H1 (cell line): ENCODE measurements at regions not wholly inside any gene's neighbourhood (a gene's known extent, or its start where the extent isn't known, plus 50 kb on each side); places are given as distances from the start of the nearest gene placed in this dataset.

Experiments
- CTCF ChIA-PET: fragments of 300-600 bp; sonication (Branson Sonifier 250); formaldehyde crosslinking; loops from one replicate; lab custom pipeline; 2021; ENCODE audit not compliant: partially characterized antibody; lab: Charles Lee
- POLR2A ChIA-PET: fragments of 300-600 bp; sonication (Branson Sonifier 250); formaldehyde crosslinking; loops from one replicate; lab custom pipeline; 2021; ENCODE audit warnings: inconsistent platforms; ENCODE audit not compliant: partially characterized antibody; lab: Charles Lee
- DNase-seq, 2 experiments: peaks; one replicate each; pipeline versions ENCODE4 v3.0.0 to v3.0.0-alpha.2; 2010 to 2022; ENCODE audit warnings: low spot score in 2 of 2, low read depth in 1 of 2, mixed read lengths in 1 of 2
- FAIRE-seq: peaks from 2 replicates; lab custom pipeline; 2011; peaks lifted over from hg19 to GRCh38; lab: Jason Lieb, UNC
- H2AFZ ChIP-seq: 2 replicates; pipeline ENCODE4 v1.8.1; 2012; ENCODE audit warnings: low read length, inconsistent platforms
- H2AK5ac ChIP-seq: 2 replicates; pipeline ENCODE4 v1.6.1; 2013; ENCODE audit warnings: low read depth, low read length
- H2BK120ac ChIP-seq: replicated peaks from 2 replicates; pipeline ENCODE3; 2013; ENCODE audit warnings: low read depth, low read length, inconsistent platforms
- H2BK12ac ChIP-seq: 2 replicates; pipeline ENCODE4 v1.6.1; 2013; ENCODE audit warnings: low read depth, low read length
- H2BK15ac ChIP-seq: 2 replicates; pipeline ENCODE4 v1.6.1; 2013; ENCODE audit warnings: low read length
- H2BK20ac ChIP-seq: 2 replicates; pipeline ENCODE4 v1.6.1; 2013; ENCODE audit warnings: low read length
- H2BK5ac ChIP-seq: 2 replicates; pipeline ENCODE4 v1.6.1; 2013; ENCODE audit warnings: low read depth, low read length
- H3K14ac ChIP-seq: 2 replicates; pipeline ENCODE4 v1.6.1; 2013; ENCODE audit warnings: inconsistent platforms; ENCODE audit not compliant: insufficient read length
- H3K18ac ChIP-seq: 2 replicates; pipeline ENCODE4 v1.6.1; 2013; ENCODE audit warnings: low read length; ENCODE audit errors: extremely low read depth
- H3K23ac ChIP-seq: 2 replicates; pipeline ENCODE4 v1.6.1; 2013; ENCODE audit warnings: inconsistent platforms; ENCODE audit not compliant: insufficient read length
- H3K23me2 ChIP-seq: 2 replicates; pipeline ENCODE4 v1.6.1; 2013; ENCODE audit warnings: low read depth, low read length
- H3K27ac ChIP-seq: 2 replicates; pipeline ENCODE4 v1.6.1; 2011; ENCODE audit warnings: low read depth, low read length, inconsistent platforms
- H3K27me3 ChIP-seq, 4 experiments: replicated peaks in 1 of 4; 1 replicate in 1 of 4; 2 replicates in 3 of 4; pipeline versions ENCODE4 v1.6.1 to v1.8.1; 2011 to 2013; ENCODE audit warnings: low read length in 3 of 4, mild to moderate bottlenecking in 3 of 4, inconsistent platforms in 2 of 4, mixed read lengths in 2 of 4, moderate library complexity in 1 of 4; ENCODE audit not compliant: control insufficient read depth in 3 of 4, insufficient read depth in 3 of 4; ENCODE audit errors: extremely low read depth in 1 of 4
- H3K36me3 ChIP-seq, 4 experiments: 2 replicates each; pipeline versions ENCODE4 v1.6.1 to v1.8.1; 2011 to 2013; ENCODE audit warnings: mild to moderate bottlenecking in 4 of 4, low read length in 3 of 4, moderate library complexity in 2 of 4, control low read depth in 1 of 4, inconsistent platforms in 1 of 4; ENCODE audit not compliant: insufficient read depth in 4 of 4, control insufficient read depth in 2 of 4
- H3K4ac ChIP-seq: replicated peaks from 2 replicates; pipeline ENCODE3; 2013; ENCODE audit warnings: low read length, low read depth, mixed read lengths, inconsistent platforms; ENCODE audit not compliant: insufficient read length
- H3K4me1 ChIP-seq, 4 experiments: replicated peaks in 1 of 4; 1 replicate in 1 of 4; 2 replicates in 3 of 4; pipeline versions ENCODE4 v1.6.1 to v1.8.1; 2011 to 2013; ENCODE audit warnings: low read length in 3 of 4, inconsistent platforms in 2 of 4, mixed read lengths in 1 of 4; ENCODE audit not compliant: insufficient read depth in 4 of 4, control insufficient read depth in 3 of 4
- H3K4me2 ChIP-seq, 2 experiments: 2 replicates each; pipeline versions ENCODE4 v1.6.1 to v1.8.1; 2011 to 2013; ENCODE audit warnings: low read depth in 2 of 2, low read length in 2 of 2, control low read depth in 1 of 2, inconsistent platforms in 1 of 2, mild to moderate bottlenecking in 1 of 2; ENCODE audit not compliant: insufficient read depth in 1 of 2
- H3K4me3 ChIP-seq, 4 experiments: fragments of 200-600, 300-600 bp in 1 of 4; sonication (generic), shearing (Covaris generic), sonication (Bioruptor Twin) in 1 of 4; 2 replicates each; pipeline versions ENCODE4 v1.5.1 to v1.8.1; 2011 to 2016; ENCODE audit warnings: low read length in 4 of 4, low read depth in 3 of 4, control low read depth in 2 of 4, inconsistent platforms in 2 of 4, mild to moderate bottlenecking in 2 of 4, mixed read lengths in 1 of 4, moderate library complexity in 1 of 4; ENCODE audit not compliant: insufficient read depth in 2 of 4; ENCODE audit errors: extremely low read depth in 1 of 4
- H3K56ac ChIP-seq: replicated peaks from 2 replicates; pipeline ENCODE3; 2013; ENCODE audit warnings: low read depth, mild to moderate bottlenecking, mixed read lengths, low read length, inconsistent platforms; ENCODE audit not compliant: insufficient read length
- H3K79me1 ChIP-seq: 2 replicates; pipeline ENCODE4 v1.6.1; 2013; ENCODE audit warnings: low read depth, low read length, control low read depth
- H3K79me2 ChIP-seq, 2 experiments: 2 replicates each; pipeline versions ENCODE4 v1.6.1 to v1.8.1; 2012 to 2013; ENCODE audit warnings: low read length in 2 of 2, mild to moderate bottlenecking in 2 of 2, inconsistent platforms in 1 of 2; ENCODE audit not compliant: insufficient read depth in 2 of 2, control insufficient read depth in 1 of 2
- H3K9ac ChIP-seq, 4 experiments: replicated peaks in 1 of 4; 1 replicate in 1 of 4; 2 replicates in 3 of 4; pipeline versions ENCODE4 v1.6.1 to v1.8.1; 2011 to 2013; ENCODE audit warnings: low read depth in 3 of 4, low read length in 3 of 4, control low read depth in 2 of 4, mild to moderate bottlenecking in 2 of 4, moderate library complexity in 2 of 4, inconsistent platforms in 1 of 4; ENCODE audit errors: extremely low read depth in 1 of 4
- H3K9me3 ChIP-seq, 2 experiments: 2 replicates each; pipeline versions ENCODE4 v1.6.1 to v1.8.1; 2012 to 2013; ENCODE audit warnings: mild to moderate bottlenecking in 2 of 2, moderate library complexity in 2 of 2, control low read depth in 1 of 2, inconsistent platforms in 1 of 2, low read depth in 1 of 2, low read length in 1 of 2, mixed read lengths in 1 of 2; ENCODE audit not compliant: insufficient read depth in 2 of 2
- H4K20me1 ChIP-seq, 2 experiments: replicated peaks in 1 of 2; 2 replicates each; pipeline versions ENCODE3 to v1.8.1; 2011 to 2013; ENCODE audit warnings: inconsistent platforms in 2 of 2, low read length in 2 of 2, mild to moderate bottlenecking in 1 of 2; ENCODE audit not compliant: insufficient read depth in 2 of 2, control insufficient read depth in 1 of 2
- H4K5ac ChIP-seq: 2 replicates; pipeline ENCODE4 v1.6.1; 2013; ENCODE audit warnings: low read length, low read depth, mixed read lengths, inconsistent platforms; ENCODE audit not compliant: insufficient read length
- H4K8ac ChIP-seq: 2 replicates; pipeline ENCODE4 v1.8.0; 2013; ENCODE audit warnings: mild to moderate bottlenecking, moderate library complexity, low read length, inconsistent platforms; ENCODE audit not compliant: insufficient read depth; ENCODE audit errors: extremely low read depth
- H4K91ac ChIP-seq: replicated peaks from 2 replicates; pipeline ENCODE3; 2013; ENCODE audit warnings: low read length, mixed read lengths, inconsistent platforms; ENCODE audit not compliant: insufficient read length
- ATF3 ChIP-seq: IDR thresholded peaks from 2 replicates; pipeline ENCODE4 v1.6.1; 2011; ENCODE audit warnings: low read depth, mild to moderate bottlenecking, low read length; ENCODE audit not compliant: insufficient read depth
- EGR1 ChIP-seq: IDR thresholded peaks from 2 replicates; pipeline ENCODE4 v1.6.1; 2011; ENCODE audit warnings: low read depth, low read length, borderline replicate concordance
- EP300 ChIP-seq, 2 experiments: IDR thresholded peaks; 1 replicate in 1 of 2; 2 replicates in 1 of 2; pipeline ENCODE4 v1.6.1; 2011 to 2012; ENCODE audit warnings: low read depth in 2 of 2, low read length in 2 of 2, mild to moderate bottlenecking in 2 of 2, borderline replicate concordance in 1 of 2, inconsistent platforms in 1 of 2, moderate library complexity in 1 of 2
- HDAC2 ChIP-seq, 2 experiments: fragments of 300-600 bp in 1 of 2; sonication (generic) in 1 of 2; IDR thresholded peaks; 2 replicates each; pipeline ENCODE4 v1.6.1; 2011 to 2012; ENCODE audit warnings: low read depth in 2 of 2, low read length in 2 of 2, mild to moderate bottlenecking in 2 of 2, moderate library complexity in 2 of 2, borderline replicate concordance in 1 of 2, inconsistent platforms in 1 of 2
- HDAC6 ChIP-seq: IDR thresholded peaks from one replicate; pipeline ENCODE4 v1.7.1; 2012; ENCODE audit warnings: low read depth, mild to moderate bottlenecking, inconsistent platforms, low read length, moderate library complexity
- POLR2A ChIP-seq, 2 experiments: IDR thresholded peaks; 1 replicate in 1 of 2; 2 replicates in 1 of 2; pipeline ENCODE4 v1.6.1; 2011; ENCODE audit warnings: low read depth in 2 of 2, low read length in 2 of 2, mild to moderate bottlenecking in 2 of 2; ENCODE audit errors: control extremely low read depth in 1 of 2
- POU5F1 ChIP-seq: IDR thresholded peaks from 2 replicates; pipeline ENCODE4 v1.6.1; 2011; ENCODE audit warnings: low read depth, mild to moderate bottlenecking, low read length, moderate library complexity
- RAD21 ChIP-seq, 2 experiments: IDR thresholded peaks in 1 of 2; conservative IDR thresholded peaks in 1 of 2; 2 replicates each; pipeline ENCODE4 v1.6.1; 2011; ENCODE audit warnings: low read depth in 2 of 2, low read length in 2 of 2, improper control_type of control experiment in 1 of 2, inconsistent platforms in 1 of 2, mild to moderate bottlenecking in 1 of 2, moderate library complexity in 1 of 2
- RNF2 ChIP-seq: fragments of 200-900, 300-1000 bp; sonication (generic); IDR thresholded peaks from 2 replicates; pipeline ENCODE4 v1.7.1; 2016; ENCODE audit warnings: borderline replicate concordance, low read depth, mild to moderate bottlenecking, antibody characterized with exemption, low read length; ENCODE audit not compliant: poor library complexity, severe bottlenecking; ENCODE audit errors: missing control alignments
- TAF1 ChIP-seq: IDR thresholded peaks from 2 replicates; pipeline ENCODE4 v1.6.1; 2011; ENCODE audit warnings: mild to moderate bottlenecking, low read depth, low read length
- TCF12 ChIP-seq: IDR thresholded peaks from 2 replicates; pipeline ENCODE4 v1.6.1; 2011; ENCODE audit warnings: low read depth, mild to moderate bottlenecking, low read length
- WGBS, 2 experiments: shearing (Covaris generic) in 1 of 2; methylation state at CpG; one replicate each; pipeline versions ENCODE4 v1.1.6 to v1.1.7; 2013 to 2015; ENCODE audit warnings: low lambda C conversion rate in 2 of 2, mixed read lengths in 2 of 2, inconsistent platforms in 1 of 2, low coverage in 1 of 2, missing lambda C conversion rate in 1 of 2; ENCODE audit not compliant: insufficient replicate concordance in 2 of 2, insufficient coverage in 1 of 2, insufficient read length in 1 of 2; ENCODE audit errors: extremely low coverage in 1 of 2, missing lambda C conversion rate in 1 of 2; 5-methylcytosine and 5-hydroxymethylcytosine counted together

GRCh38 chr9:18393340-18394130, 80.4 kb upstream of the ADAMTSL1 start:
- Histone ChIP-seq H3K4ac (no peak overlapping the region), H3K56ac (no peak overlapping the region), H3K27ac (no peak overlapping the region), H3K18ac (no peak overlapping the region), H2BK5ac (no peak overlapping the region), H3K79me1 (no peaks in the 10 kb centered on the region), H3K4me1 (no peaks in the 10 kb centered on the region), H2BK120ac (no peak overlapping the region), H2BK20ac (no peak overlapping the region), H2BK12ac (no peak overlapping the region), H3K27me3 (no peaks in the 10 kb centered on the region), H2AFZ (peak overlapping the region; percentile 90), H2AK5ac (no peak overlapping the region), H2BK15ac (no peak overlapping the region), H4K91ac (no peak overlapping the region), H3K79me2 (no peaks in the 10 kb centered on the region), H3K36me3 (no peaks in the 10 kb centered on the region), H3K4me2 (no peak overlapping the region), H3K23me2 (no peaks in the 10 kb centered on the region), H4K5ac (no peak overlapping the region), H3K14ac (no peak overlapping the region), H3K4me3 (no peak overlapping the region), H3K23ac (no peak overlapping the region), H4K8ac (no peak overlapping the region), H3K9ac (no peak overlapping the region), H4K20me1 (no peaks in the 10 kb centered on the region), H3K9me3 (no peaks in the 10 kb centered on the region)
- DNase-seq = no peak
- POLR2A ChIA-PET = no interaction called here
- CTCF ChIA-PET = interaction anchor here (0.6 to 1.4 kb wide), 4 partner anchors 49 to 430 kb away, joined by 3 read pairs; no protein-coding TSS in a partner anchor
- no peak for FAIRE-seq
- WGBS, 2 experiments = 94% methylated on average over 4 of the region's 4 CpGs; no CpG with 5 or more reads in 1 of the 2 experiments
- TF ChIP-seq RNF2 = no peak
- no peak for TF ChIP-seq TAF1
- no peak for TF ChIP-seq POLR2A (IDR thresholded peaks at IDR 0.05; ENCODE audit: control extremely low read depth in 1 of 2, low read depth in 2 of 2, low read length in 2 of 2)
- TF ChIP-seq HDAC2 (IDR thresholded peaks at IDR 0.05; ENCODE audit: borderline replicate concordance in 1 of 2, low read depth in 2 of 2, low read length in 2 of 2) = no peak
- TF ChIP-seq ATF3 = no peak
- no peak for TF ChIP-seq RAD21 (IDR thresholded peaks at IDR 0.05 in 1 of 2, conservative IDR thresholded peaks at IDR 0.05 in 1 of 2; ENCODE audit: low read depth in 2 of 2, low read length in 2 of 2)
- TF ChIP-seq EP300 (IDR thresholded peaks at IDR 0.05; ENCODE audit: borderline replicate concordance in 1 of 2, low read depth in 2 of 2, low read length in 2 of 2) = no peak
- no peak for TF ChIP-seq HDAC6
- no peak for TF ChIP-seq POU5F1
- no peak for TF ChIP-seq EGR1
- no peak for TF ChIP-seq TCF12
